Keratinocyte (primary cell): ENCODE measurements at regions not wholly inside any gene's neighbourhood (a gene's known extent, or its start where the extent isn't known, plus 50 kb on each side); places are given as distances from the start of the nearest gene placed in this dataset.

Source experiments
- EZH2 ChIP-seq: IDR thresholded peaks from one replicate; pipeline ENCODE4 v1.6.1; 2012; ENCODE audit warnings: inconsistent platforms, mild to moderate bottlenecking, low read length, moderate library complexity
- TF ChIP-seq, protein P1 (sequence below), 3 experiments: IDR thresholded peaks in 1 of 3; conservative IDR thresholded peaks in 1 of 3; optimal IDR thresholded peaks in 1 of 3; 2 replicates in 2 of 3; 3 replicates in 1 of 3; pipeline versions ENCODE3 to v1.5.1; 2011; ENCODE audit warnings: low read length in 3 of 3, mild to moderate bottlenecking in 3 of 3, moderate library complexity in 2 of 3, control low read depth in 1 of 3, inconsistent platforms in 1 of 3; ENCODE audit not compliant: insufficient read depth in 2 of 3; ENCODE audit errors: extremely low read depth in 1 of 3

DNA sequence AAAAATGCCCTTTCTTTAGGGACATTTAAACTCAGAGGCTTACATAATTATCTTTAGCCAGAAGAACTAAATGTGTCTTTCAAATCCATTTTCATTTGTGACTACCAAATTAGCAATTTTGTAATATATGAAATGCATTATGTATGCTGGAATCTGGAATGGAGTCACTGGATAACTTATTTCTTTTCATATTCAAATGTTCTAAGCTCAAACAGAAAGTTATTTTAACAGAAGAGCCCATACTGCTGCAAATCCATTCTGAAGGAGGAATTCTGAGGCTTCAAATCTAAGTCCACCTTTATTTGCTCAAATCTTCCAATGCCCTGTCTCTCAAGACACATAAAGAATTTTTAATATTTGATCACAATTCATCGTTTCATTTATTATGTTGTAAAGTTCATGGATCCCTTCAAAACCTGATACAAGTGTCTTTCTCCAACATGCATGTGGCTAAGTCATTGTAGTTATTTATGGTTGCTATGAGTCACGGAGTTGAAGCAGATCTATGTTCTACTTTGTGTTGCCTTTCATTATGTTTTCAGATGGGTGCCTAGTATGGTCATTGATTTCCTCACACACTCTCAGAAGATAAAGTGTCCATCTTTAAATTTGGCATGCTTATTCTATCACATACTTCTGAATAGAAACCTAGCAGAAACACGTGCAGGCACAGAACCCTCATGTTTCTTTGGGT lies 214.8 kb upstream of the GCFC2 start:
- TF ChIP-seq, protein P1, sequence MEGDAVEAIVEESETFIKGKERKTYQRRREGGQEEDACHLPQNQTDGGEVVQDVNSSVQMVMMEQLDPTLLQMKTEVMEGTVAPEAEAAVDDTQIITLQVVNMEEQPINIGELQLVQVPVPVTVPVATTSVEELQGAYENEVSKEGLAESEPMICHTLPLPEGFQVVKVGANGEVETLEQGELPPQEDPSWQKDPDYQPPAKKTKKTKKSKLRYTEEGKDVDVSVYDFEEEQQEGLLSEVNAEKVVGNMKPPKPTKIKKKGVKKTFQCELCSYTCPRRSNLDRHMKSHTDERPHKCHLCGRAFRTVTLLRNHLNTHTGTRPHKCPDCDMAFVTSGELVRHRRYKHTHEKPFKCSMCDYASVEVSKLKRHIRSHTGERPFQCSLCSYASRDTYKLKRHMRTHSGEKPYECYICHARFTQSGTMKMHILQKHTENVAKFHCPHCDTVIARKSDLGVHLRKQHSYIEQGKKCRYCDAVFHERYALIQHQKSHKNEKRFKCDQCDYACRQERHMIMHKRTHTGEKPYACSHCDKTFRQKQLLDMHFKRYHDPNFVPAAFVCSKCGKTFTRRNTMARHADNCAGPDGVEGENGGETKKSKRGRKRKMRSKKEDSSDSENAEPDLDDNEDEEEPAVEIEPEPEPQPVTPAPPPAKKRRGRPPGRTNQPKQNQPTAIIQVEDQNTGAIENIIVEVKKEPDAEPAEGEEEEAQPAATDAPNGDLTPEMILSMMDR (optimal IDR thresholded peaks at IDR 0.05 in 1 of 3, IDR thresholded peaks at IDR 0.05 in 1 of 3, conservative IDR thresholded peaks at IDR 0.05 in 1 of 3; ENCODE audit: extremely low read depth in 1 of 3, insufficient read depth in 2 of 3, low read length in 3 of 3) = no peak
- no peak for TF ChIP-seq EZH2
